HUES48 (cell line): ENCODE measurements at regions not wholly inside any gene's neighbourhood (a gene's known extent, or its start where the extent isn't known, plus 50 kb on each side); places are given as distances from the start of the nearest gene placed in this dataset.

Experiments
- H3K27ac ChIP-seq: one replicate; pipeline ENCODE4 v1.7.0; 2013; ENCODE audit warnings: low read depth, low read length, inconsistent platforms
- H3K27me3 ChIP-seq: 2 replicates; pipeline ENCODE4 v1.6.1; 2013; ENCODE audit warnings: mild to moderate bottlenecking, low read length; ENCODE audit not compliant: control insufficient read depth, insufficient read depth
- H3K36me3 ChIP-seq: 2 replicates; pipeline ENCODE4 v1.6.1; 2013; ENCODE audit warnings: low read length; ENCODE audit not compliant: control insufficient read depth, insufficient read depth
- H3K4me1 ChIP-seq: 2 replicates; pipeline ENCODE4 v1.6.1; 2013; ENCODE audit warnings: mild to moderate bottlenecking, low read length; ENCODE audit not compliant: control insufficient read depth, insufficient read depth
- H3K4me3 ChIP-seq: 2 replicates; pipeline ENCODE4 v1.5.1; 2013; ENCODE audit warnings: mild to moderate bottlenecking, low read depth, low read length
- H3K9ac ChIP-seq: 2 replicates; pipeline ENCODE4 v1.6.1; 2013; ENCODE audit warnings: mild to moderate bottlenecking, low read depth, low read length, moderate library complexity
- H3K9me3 ChIP-seq: 2 replicates; pipeline ENCODE4 v1.6.1; 2013; ENCODE audit warnings: low read length; ENCODE audit not compliant: control insufficient read depth, insufficient read depth

GRCh38 chr21:34192646-34193285 lies 119.4 kb downstream of the MRPS6 start:
- Histone ChIP-seq H3K9ac (no peak overlapping the region), H3K27ac (no peak overlapping the region), H3K27me3 (no peaks in the 10 kb centered on the region), H3K36me3 (no peaks in the 10 kb centered on the region), H3K4me3 (no peak overlapping the region), H3K9me3 (no peaks in the 10 kb centered on the region), H3K4me1 (peaks cover 26% of the 10 kb centered on the region)

GRCh38 chr21:34195335-34195734 lies 122.0 kb downstream of the MRPS6 start:
- no peak overlapping the region for H3K4me3 ChIP-seq
- no peak overlapping the region for H3K9ac ChIP-seq
- no peaks in the 10 kb centered on the region for H3K36me3 ChIP-seq
- H3K9me3 ChIP-seq = no peaks in the 10 kb centered on the region
- H3K27ac ChIP-seq = peak overlapping the region; percentile 54
- no peaks in the 10 kb centered on the region for H3K27me3 ChIP-seq
- H3K4me1 ChIP-seq = peaks cover 35% of the 10 kb centered on the region

GRCh38 chr21:34196996-34197395 lies 123.6 kb downstream of the MRPS6 start:
- H3K9me3 ChIP-seq = no peaks in the 10 kb centered on the region
- no peaks in the 10 kb centered on the region for H3K27me3 ChIP-seq
- no peaks in the 10 kb centered on the region for H3K36me3 ChIP-seq
- H3K27ac ChIP-seq = no peak overlapping the region
- H3K4me3 ChIP-seq = no peak overlapping the region
- H3K9ac ChIP-seq = no peak overlapping the region
- peaks cover 38% of the 10 kb centered on the region for H3K4me1 ChIP-seq

GRCh38 chr21:34197561-34197960 lies 124.2 kb downstream of the MRPS6 start:
- no peaks in the 10 kb centered on the region for H3K36me3 ChIP-seq
- no peaks in the 10 kb centered on the region for H3K27me3 ChIP-seq
- no peaks in the 10 kb centered on the region for H3K9me3 ChIP-seq
- H3K27ac ChIP-seq = no peak overlapping the region
- no peak overlapping the region for H3K9ac ChIP-seq
- peaks cover 40% of the 10 kb centered on the region for H3K4me1 ChIP-seq
- H3K4me3 ChIP-seq = no peak overlapping the region

GRCh38 chr21:34198231-34199120 lies 125.1 kb downstream of the MRPS6 start:
- no peaks in the 10 kb centered on the region for H3K9me3 ChIP-seq
- no peaks in the 10 kb centered on the region for H3K27me3 ChIP-seq
- H3K9ac ChIP-seq = no peak overlapping the region
- no peak overlapping the region for H3K4me3 ChIP-seq
- H3K27ac ChIP-seq = no peak overlapping the region
- H3K4me1 ChIP-seq = peaks cover 48% of the 10 kb centered on the region
- H3K36me3 ChIP-seq = no peaks in the 10 kb centered on the region

- Histone ChIP-seq H3K36me3 (no peaks in the 10 kb centered on the region), H3K4me1 (peaks cover 51% of the 10 kb centered on the region), H3K9ac (no peak overlapping the region), H3K27me3 (no peaks in the 10 kb centered on the region), H3K27ac (no peak overlapping the region), H3K9me3 (no peaks in the 10 kb centered on the region), H3K4me3 (no peak overlapping the region)
These were observed 125.9 kb downstream of the MRPS6 start for GRCh38 chr21:34199121-34199910.

GRCh38 chr21:34200288-34200905 lies 127.0 kb downstream of the MRPS6 start:
- no peak overlapping the region for H3K27ac ChIP-seq
- H3K36me3 ChIP-seq = no peaks in the 10 kb centered on the region
- no peak overlapping the region for H3K4me3 ChIP-seq
- no peaks in the 10 kb centered on the region for H3K27me3 ChIP-seq
- peaks cover 45% of the 10 kb centered on the region for H3K4me1 ChIP-seq
- H3K9ac ChIP-seq = no peak overlapping the region
- no peaks in the 10 kb centered on the region for H3K9me3 ChIP-seq

- Histone ChIP-seq H3K27me3 (no peaks in the 10 kb centered on the region), H3K4me3 (peak overlapping the region; percentile 70), H3K9me3 (no peaks in the 10 kb centered on the region), H3K27ac (no peak overlapping the region), H3K4me1 (peaks cover 39% of the 10 kb centered on the region), H3K36me3 (no peaks in the 10 kb centered on the region), H3K9ac (no peak overlapping the region)
These were observed 127.6 kb downstream of the MRPS6 start for GRCh38 chr21:34201001-34201400.

- Histone ChIP-seq H3K27me3 (no peaks in the 10 kb centered on the region), H3K9ac (no peak overlapping the region), H3K9me3 (no peaks in the 10 kb centered on the region), H3K4me1 (peaks cover 38% of the 10 kb centered on the region), H3K36me3 (no peaks in the 10 kb centered on the region), H3K27ac (peak overlapping the region; percentile 8), H3K4me3 (peak overlapping the region; percentile 70)
These were observed 128.1 kb downstream of the MRPS6 start for GRCh38 chr21:34201481-34201858.

- Histone ChIP-seq H3K27ac (peak overlapping the region; percentile 39), H3K4me1 (peaks cover 38% of the 10 kb centered on the region), H3K27me3 (no peaks in the 10 kb centered on the region), H3K9ac (peak overlapping the region; percentile 62; the same call in 1 of the 2 replicates), H3K36me3 (no peaks in the 10 kb centered on the region), H3K4me3 (peak overlapping the region; percentile 70), H3K9me3 (no peaks in the 10 kb centered on the region)
These were observed 129.4 kb downstream of the MRPS6 start for GRCh38 chr21:34202553-34203372.
